ENCODE measurements at regions not wholly inside any gene's neighbourhood (a gene's known extent, or its start where the extent isn't known, plus 50 kb on each side); places are given as distances from the start of the nearest gene placed in this dataset.
"Not testable (repeated sequence)": the region's sequence is repeated elsewhere in the genome, so short reads cannot be mapped to it uniquely, and the experiment has no call there.

GRCh38 chr20:19890445-19891051, 126.6 kb upstream of the NAA20 start:
- no peak for DNase-seq (ENCODE audit: low read depth in 1 of 2, low spot score in 1 of 2)

- DNase-seq (ENCODE audit: low read depth in 1 of 2, low spot score in 1 of 2), result no peak
Measured at GRCh38 chr20:19893356-19893755, 123.8 kb upstream of the NAA20 start.

- no peak for DNase-seq (ENCODE audit: low read depth in 1 of 2, low spot score in 1 of 2)
Measured at GRCh38 chr20:19895761-19896160, 121.4 kb upstream of the NAA20 start.

- DNase-seq (ENCODE audit: low read depth in 1 of 2, low spot score in 1 of 2), result no peak
Measured at GRCh38 chr20:19897891-19898290, 119.3 kb upstream of the NAA20 start.

- DNase-seq (ENCODE audit: low read depth in 1 of 2, low spot score in 1 of 2), result no peak
Measured at GRCh38 chr20:19901226-19901625, 115.9 kb upstream of the NAA20 start.

- no peak for DNase-seq (ENCODE audit: low read depth in 1 of 2, low spot score in 1 of 2)
Measured at GRCh38 chr20:19903168-19903811, 113.9 kb upstream of the NAA20 start.

GRCh38 chr20:19907326-19908056, 109.7 kb upstream of the NAA20 start:
- DNase-seq (ENCODE audit: low read depth in 1 of 2, low spot score in 1 of 2), result no peak

GRCh38 chr20:19908576-19908975, 108.6 kb upstream of the NAA20 start:
- DNase-seq (ENCODE audit: low read depth in 1 of 2, low spot score in 1 of 2), result no peak

GRCh38 chr20:19909725-19910124, 107.4 kb upstream of the NAA20 start:
- DNase-seq (ENCODE audit: low read depth in 1 of 2, low spot score in 1 of 2), result no peak

- DNase-seq (ENCODE audit: low read depth in 1 of 2, low spot score in 1 of 2), result no peak
Measured at GRCh38 chr20:19911810-19912382, 105.3 kb upstream of the NAA20 start.

GRCh38 chr20:19913349-19913748, 103.8 kb upstream of the NAA20 start:
- DNase-seq (ENCODE audit: low read depth in 1 of 2, low spot score in 1 of 2), result no peak

GRCh38 chr20:19913927-19914614, 103.1 kb upstream of the NAA20 start:
- no peak for DNase-seq (ENCODE audit: low read depth in 1 of 2, low spot score in 1 of 2)

GRCh38 chr20:19915111-19915798, 101.9 kb upstream of the NAA20 start:
- no peak for DNase-seq (ENCODE audit: low read depth in 1 of 2, low spot score in 1 of 2)

- no peak for DNase-seq (ENCODE audit: low read depth in 1 of 2, low spot score in 1 of 2)
Measured at GRCh38 chr20:19916531-19917485, 100.4 kb upstream of the NAA20 start.

- no peak for DNase-seq (ENCODE audit: low read depth in 1 of 2, low spot score in 1 of 2)
Measured at GRCh38 chr20:19918965-19919329, 98.2 kb upstream of the NAA20 start.

- no peak for DNase-seq (ENCODE audit: low read depth in 1 of 2, low spot score in 1 of 2)
Measured at GRCh38 chr20:19920381-19921138, 96.6 kb upstream of the NAA20 start.

GRCh38 chr20:19921284-19921793, 95.8 kb upstream of the NAA20 start:
- DNase-seq (ENCODE audit: low read depth in 1 of 2, low spot score in 1 of 2), result no peak

- DNase-seq (ENCODE audit: low read depth in 1 of 2, low spot score in 1 of 2), result not testable (repeated sequence)
Measured at GRCh38 chr20:19921829-19922228, 95.3 kb upstream of the NAA20 start.

- no peak for DNase-seq (ENCODE audit: low read depth in 1 of 2, low spot score in 1 of 2)
Measured at GRCh38 chr20:19922716-19923115, 94.4 kb upstream of the NAA20 start.
